Prostate gland (tissue), 2 donors: ENCODE measurements at regions not wholly inside any gene's neighbourhood (a gene's known extent, or its start where the extent isn't known, plus 50 kb on each side); places are given as distances from the start of the nearest gene placed in this dataset.

Experiments used
- POLR2A ChIP-seq: fragments of 450-650 bp; IDR thresholded peaks from one replicate; pipeline ENCODE4 v1.6.1; 2016; ENCODE audit warnings: antibody characterized with exemption, mild to moderate bottlenecking
- POLR2AphosphoS5 ChIP-seq: sonication (generic); formaldehyde crosslinking; IDR thresholded peaks from one replicate; pipeline ENCODE4 v1.6.1; 2017; ENCODE audit warnings: antibody characterized with exemption
- TF ChIP-seq, protein P1 (sequence below), 4 experiments: fragments of 200-600 bp in 2 of 4; fragments of 450-650 bp in 2 of 4; sonication (generic) in 2 of 4; IDR thresholded peaks; 1 replicate in 3 of 4; 2 replicates in 1 of 4; pipeline ENCODE4 v1.5.1; 2016 to 2019; ENCODE audit warnings: antibody characterized with exemption in 4 of 4, mild to moderate bottlenecking in 2 of 4, moderate library complexity in 2 of 4

DNA sequence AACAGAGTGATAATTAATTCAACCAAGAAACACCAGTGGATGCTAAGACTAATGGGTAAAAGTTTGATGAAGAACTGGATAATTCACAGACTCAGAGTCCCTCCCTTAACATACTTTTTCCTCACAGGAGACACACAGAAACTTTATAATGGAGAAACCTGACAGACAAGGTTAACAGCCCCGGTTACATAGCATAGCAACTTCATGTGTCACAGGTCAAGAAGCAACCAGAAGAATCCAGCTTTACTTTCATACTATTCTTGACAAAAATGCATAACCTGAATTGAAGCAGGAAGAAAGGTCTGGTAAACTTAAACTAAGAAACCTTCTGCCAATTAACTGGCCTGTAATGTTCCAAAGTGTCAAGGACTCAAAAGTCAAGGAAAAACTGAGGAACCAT, 375.9 kb downstream of the RNF144B start:
- TF ChIP-seq POLR2A (no peak), POLR2AphosphoS5 (no peak)
- TF ChIP-seq, protein P1, sequence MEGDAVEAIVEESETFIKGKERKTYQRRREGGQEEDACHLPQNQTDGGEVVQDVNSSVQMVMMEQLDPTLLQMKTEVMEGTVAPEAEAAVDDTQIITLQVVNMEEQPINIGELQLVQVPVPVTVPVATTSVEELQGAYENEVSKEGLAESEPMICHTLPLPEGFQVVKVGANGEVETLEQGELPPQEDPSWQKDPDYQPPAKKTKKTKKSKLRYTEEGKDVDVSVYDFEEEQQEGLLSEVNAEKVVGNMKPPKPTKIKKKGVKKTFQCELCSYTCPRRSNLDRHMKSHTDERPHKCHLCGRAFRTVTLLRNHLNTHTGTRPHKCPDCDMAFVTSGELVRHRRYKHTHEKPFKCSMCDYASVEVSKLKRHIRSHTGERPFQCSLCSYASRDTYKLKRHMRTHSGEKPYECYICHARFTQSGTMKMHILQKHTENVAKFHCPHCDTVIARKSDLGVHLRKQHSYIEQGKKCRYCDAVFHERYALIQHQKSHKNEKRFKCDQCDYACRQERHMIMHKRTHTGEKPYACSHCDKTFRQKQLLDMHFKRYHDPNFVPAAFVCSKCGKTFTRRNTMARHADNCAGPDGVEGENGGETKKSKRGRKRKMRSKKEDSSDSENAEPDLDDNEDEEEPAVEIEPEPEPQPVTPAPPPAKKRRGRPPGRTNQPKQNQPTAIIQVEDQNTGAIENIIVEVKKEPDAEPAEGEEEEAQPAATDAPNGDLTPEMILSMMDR (IDR thresholded peaks at IDR 0.05): no peak
